ENCODE measurements at regions not wholly inside any gene's neighbourhood (a gene's known extent, or its start where the extent isn't known, plus 50 kb on each side); places are given as distances from the start of the nearest gene placed in this dataset.

DNA sequence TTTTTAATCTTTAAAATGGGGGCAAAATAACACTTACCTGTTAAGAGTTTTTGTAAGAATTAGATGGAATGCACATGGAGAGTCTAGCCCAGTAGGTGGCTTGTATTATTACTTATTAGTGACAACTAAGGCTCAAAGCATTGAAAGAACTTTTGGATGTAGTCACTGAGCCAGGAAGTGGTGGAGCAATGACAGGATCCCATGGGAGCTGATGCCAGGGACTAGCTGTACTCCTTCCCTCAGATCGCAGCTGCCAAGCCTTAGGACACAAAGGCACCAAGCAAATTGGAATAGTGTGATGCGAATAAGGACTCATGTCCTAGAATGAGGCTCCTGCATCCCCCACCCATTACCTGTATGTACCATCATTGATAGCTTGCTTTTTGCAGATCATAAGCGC is 370.4 kb upstream of the RGMA start (continued):
- TF ChIP-seq YY1 (IDR thresholded peaks at IDR 0.05; ENCODE audit: extremely low read depth, insufficient replicate concordance, low read depth, low read length) (no peak), SIN3A (IDR thresholded peaks at IDR 0.05; ENCODE audit: low read depth) (no peak), TCF7L2 (IDR thresholded peaks at IDR 0.05; ENCODE audit: borderline replicate concordance, extremely low read depth, insufficient read depth, insufficient read length) (no peak), CEBPB (IDR thresholded peaks at IDR 0.05; ENCODE audit: low read depth) (no peak), SP1 (IDR thresholded peaks at IDR 0.05; ENCODE audit: low read depth) (no peak), SRF (IDR thresholded peaks at IDR 0.05; ENCODE audit: low read depth) (no peak), EGR1 (IDR thresholded peaks at IDR 0.05; ENCODE audit: low read depth) (no peak)
- TF ChIP-seq, protein P1, sequence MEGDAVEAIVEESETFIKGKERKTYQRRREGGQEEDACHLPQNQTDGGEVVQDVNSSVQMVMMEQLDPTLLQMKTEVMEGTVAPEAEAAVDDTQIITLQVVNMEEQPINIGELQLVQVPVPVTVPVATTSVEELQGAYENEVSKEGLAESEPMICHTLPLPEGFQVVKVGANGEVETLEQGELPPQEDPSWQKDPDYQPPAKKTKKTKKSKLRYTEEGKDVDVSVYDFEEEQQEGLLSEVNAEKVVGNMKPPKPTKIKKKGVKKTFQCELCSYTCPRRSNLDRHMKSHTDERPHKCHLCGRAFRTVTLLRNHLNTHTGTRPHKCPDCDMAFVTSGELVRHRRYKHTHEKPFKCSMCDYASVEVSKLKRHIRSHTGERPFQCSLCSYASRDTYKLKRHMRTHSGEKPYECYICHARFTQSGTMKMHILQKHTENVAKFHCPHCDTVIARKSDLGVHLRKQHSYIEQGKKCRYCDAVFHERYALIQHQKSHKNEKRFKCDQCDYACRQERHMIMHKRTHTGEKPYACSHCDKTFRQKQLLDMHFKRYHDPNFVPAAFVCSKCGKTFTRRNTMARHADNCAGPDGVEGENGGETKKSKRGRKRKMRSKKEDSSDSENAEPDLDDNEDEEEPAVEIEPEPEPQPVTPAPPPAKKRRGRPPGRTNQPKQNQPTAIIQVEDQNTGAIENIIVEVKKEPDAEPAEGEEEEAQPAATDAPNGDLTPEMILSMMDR (IDR thresholded peaks at IDR 0.05 in 2 of 3, conservative IDR thresholded peaks at IDR 0.05 in 1 of 3; ENCODE audit: borderline replicate concordance in 1 of 3, insufficient read depth in 1 of 3, low read depth in 2 of 3, low read length in 2 of 3) = no peak

DNA sequence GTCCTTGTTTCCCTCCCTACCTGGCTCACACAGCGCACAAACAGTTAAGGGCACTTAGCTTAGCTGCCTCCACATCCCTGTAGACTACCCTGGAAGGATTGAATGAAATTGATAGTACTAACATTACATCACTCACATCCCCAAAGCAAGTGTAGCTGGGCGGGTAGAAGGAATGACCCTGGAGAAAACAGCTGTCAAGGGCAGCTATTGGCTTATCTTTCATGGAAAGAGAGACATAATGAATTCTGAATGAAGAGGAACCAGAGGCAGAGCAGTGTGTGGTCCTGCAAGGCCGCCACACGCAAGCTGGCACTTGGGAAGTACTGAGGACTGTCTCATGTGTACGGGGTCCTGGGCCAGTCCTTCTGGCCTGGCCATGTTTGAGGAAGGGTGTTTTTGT is 369.6 kb upstream of the RGMA start:
- Histone ChIP-seq H4K20me1 (ENCODE audit: insufficient read depth) (no peaks in the 10 kb centered on the region), H3K27ac (ENCODE audit: low read depth, low read length) (no peak overlapping the region), H3K36me3 (ENCODE audit: control insufficient read depth in 1 of 2, insufficient read depth in 2 of 2, low read length in 2 of 2) (no peaks in the 10 kb centered on the region), H3K27me3 (ENCODE audit: insufficient read depth, low read length) (no peaks in the 10 kb centered on the region), H3K9me2 (ENCODE audit: insufficient read depth) (no peaks in the 10 kb centered on the region), H3K79me2 (ENCODE audit: insufficient read depth, low read length) (no peaks in the 10 kb centered on the region), H3K4me1 (ENCODE audit: control insufficient read depth in 1 of 2, insufficient read depth in 2 of 2, low read length in 2 of 2) (no peaks in the 10 kb centered on the region), H3K9me3 (ENCODE audit: control insufficient read depth in 1 of 2, insufficient read depth in 1 of 2, low read depth in 1 of 2, low read length in 2 of 2) (no peaks in the 10 kb centered on the region), H3K4me2 (ENCODE audit: low read length) (no peak overlapping the region), H3K9ac (ENCODE audit: low read length) (no peak overlapping the region), H3K4me3 (replicated peaks in 1 of 2; ENCODE audit: low read depth in 1 of 2, low read length in 2 of 2) (no peak overlapping the region), H2AFZ (ENCODE audit: low read depth, low read length, poor library complexity, severe bottlenecking) (no peak overlapping the region)
- intact Hi-C loops (cut with micrococcal nuclease) = no loop called here
- POLR2A ChIA-PET = no interaction called here
- no peak for ATAC-seq
- CTCF ChIA-PET = no interaction called here
- no peak for DNase-seq (ENCODE audit: low read depth, low spot score)
- RAD21 ChIA-PET (ENCODE audit: low non-redundant PET in 1 of 2, low total read pairs in 2 of 2, uncharacterized antibody in 2 of 2, unreplicated experiment in 2 of 2) = no interaction called here
- no TSS peak for BruUV-seq (replicated peaks)
- no peak for TF ChIP-seq CEBPB (IDR thresholded peaks at IDR 0.05; ENCODE audit: low read depth)
- TF ChIP-seq POLR2AphosphoS5 (IDR thresholded peaks at IDR 0.05; ENCODE audit: low read depth, low read length) = no peak
- TF ChIP-seq, protein P2, sequence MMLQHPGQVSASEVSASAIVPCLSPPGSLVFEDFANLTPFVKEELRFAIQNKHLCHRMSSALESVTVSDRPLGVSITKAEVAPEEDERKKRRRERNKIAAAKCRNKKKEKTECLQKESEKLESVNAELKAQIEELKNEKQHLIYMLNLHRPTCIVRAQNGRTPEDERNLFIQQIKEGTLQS (IDR thresholded peaks at IDR 0.05) = no peak
- TF ChIP-seq EZH2phosphoT487 (IDR thresholded peaks at IDR 0.05; ENCODE audit: borderline replicate concordance) = no peak
- TF ChIP-seq ZBTB33 (IDR thresholded peaks at IDR 0.05; ENCODE audit: extremely low read depth, insufficient replicate concordance, low read length) = no peak
- TF ChIP-seq, protein P1 (IDR thresholded peaks at IDR 0.05 in 2 of 3, conservative IDR thresholded peaks at IDR 0.05 in 1 of 3; ENCODE audit: borderline replicate concordance in 1 of 3, insufficient read depth in 1 of 3, low read depth in 2 of 3, low read length in 2 of 3) = no peak
- TF ChIP-seq EZH2 (IDR thresholded peaks at IDR 0.05) = no peak
- no peak for TF ChIP-seq ZFX (IDR thresholded peaks at IDR 0.05)
- no peak for TF ChIP-seq FOSL1 (IDR thresholded peaks at IDR 0.05; ENCODE audit: low read depth)
- no peak for TF ChIP-seq RAD21 (IDR thresholded peaks at IDR 0.05; ENCODE audit: low read depth)
- TF ChIP-seq, protein P3, sequence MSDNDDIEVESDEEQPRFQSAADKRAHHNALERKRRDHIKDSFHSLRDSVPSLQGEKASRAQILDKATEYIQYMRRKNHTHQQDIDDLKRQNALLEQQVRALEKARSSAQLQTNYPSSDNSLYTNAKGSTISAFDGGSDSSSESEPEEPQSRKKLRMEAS (IDR thresholded peaks at IDR 0.05) = no peak
- no peak for TF ChIP-seq SIN3A (IDR thresholded peaks at IDR 0.05; ENCODE audit: low read depth)
- TF ChIP-seq POLR2A (IDR thresholded peaks at IDR 0.05; ENCODE audit: borderline replicate concordance, extremely low read depth, insufficient read depth, insufficient read length) = no peak
- no peak for TF ChIP-seq ZNF274 (IDR thresholded peaks at IDR 0.05; ENCODE audit: low read depth, low read length)
- no peak for TF ChIP-seq CBX3 (IDR thresholded peaks at IDR 0.05; ENCODE audit: low read depth)
- no peak for TF ChIP-seq SP1 (IDR thresholded peaks at IDR 0.05; ENCODE audit: low read depth)
- TF ChIP-seq YY1 (IDR thresholded peaks at IDR 0.05; ENCODE audit: extremely low read depth, insufficient replicate concordance, low read depth, low read length) = no peak
- TF ChIP-seq JUND (IDR thresholded peaks at IDR 0.05) = no peak
